NCI-H460 (cell line): ENCODE measurements at regions not wholly inside any gene's neighbourhood (a gene's known extent, or its start where the extent isn't known, plus 50 kb on each side); places are given as distances from the start of the nearest gene placed in this dataset.

Experiments
- DNase-seq: peaks from one replicate; pipeline ENCODE4 v3.0.0-alpha.2; 2016; ENCODE audit warnings: low read depth; ENCODE audit errors: extremely low read depth
- small RNA-seq, 2 experiments: library from RNA; depleted of rRNA; stranded (forward); fragments of <200 nt; gene quantifications; one replicate each; pipeline ENCODE3, GENCODE V24; 2014

- DNase-seq: no peak
These were observed 50.4 kb upstream of the PPM1B start for GRCh38 chr2:44118257-44118656.

Small RNAs in the stretch of these regions (small RNA-seq; reads per million reads assigned to genes)
- gene AC019129.1: 0 reads per million in 2 experiments
